Renal pelvis (tissue), 1 donor: ENCODE measurements at regions not wholly inside any gene's neighbourhood (a gene's known extent, or its start where the extent isn't known, plus 50 kb on each side); places are given as distances from the start of the nearest gene placed in this dataset.
A peak's percentile ranks its signal among the peaks of the same experiment; 100 is the strongest.

ENCODE experiments used
- DNase-seq: peaks from one replicate; pipeline ENCODE4 v3.0.0-alpha.2; 2013

DNA sequence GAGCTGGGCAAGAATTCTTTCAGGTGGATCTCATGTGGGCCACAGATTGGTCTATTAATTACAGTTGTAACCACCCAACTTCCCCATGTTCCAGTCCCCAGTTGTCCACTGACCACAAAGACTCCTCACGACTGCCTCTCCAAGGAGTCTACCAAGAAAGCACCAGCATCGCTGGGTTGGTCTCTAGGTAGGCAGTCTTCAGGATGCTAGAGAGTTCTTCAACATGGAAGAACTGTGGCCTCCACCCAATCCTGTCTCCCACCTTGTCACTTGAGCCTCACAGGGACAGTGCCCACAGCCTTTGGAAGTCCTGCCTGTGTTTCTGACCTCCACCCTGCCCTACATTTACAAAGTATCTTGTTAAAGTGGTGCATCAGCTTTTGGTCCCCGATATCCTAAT lies 184.7 kb upstream of the FN1 start:
- no peak for DNase-seq

DNA sequence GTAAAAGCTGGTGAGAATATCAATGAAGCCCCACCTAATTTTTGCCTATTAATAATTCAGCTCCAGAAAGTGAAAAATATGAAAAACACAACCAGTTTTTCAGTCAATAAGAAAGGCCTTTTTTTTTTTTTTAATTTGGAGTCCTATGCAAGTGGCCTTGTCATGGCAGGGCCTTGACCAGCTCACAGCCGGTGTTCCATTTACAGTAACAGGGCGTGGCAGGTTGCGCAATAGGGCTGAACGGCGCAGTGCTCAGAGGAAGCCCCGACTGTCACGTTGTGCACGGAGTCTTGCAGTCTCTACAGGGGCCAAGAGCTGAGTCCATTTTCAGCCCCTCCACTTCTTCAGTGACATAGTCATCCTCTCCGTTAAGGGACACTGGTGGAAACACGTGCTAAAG lies 184.1 kb upstream of the FN1 start:
- no peak for DNase-seq

DNA sequence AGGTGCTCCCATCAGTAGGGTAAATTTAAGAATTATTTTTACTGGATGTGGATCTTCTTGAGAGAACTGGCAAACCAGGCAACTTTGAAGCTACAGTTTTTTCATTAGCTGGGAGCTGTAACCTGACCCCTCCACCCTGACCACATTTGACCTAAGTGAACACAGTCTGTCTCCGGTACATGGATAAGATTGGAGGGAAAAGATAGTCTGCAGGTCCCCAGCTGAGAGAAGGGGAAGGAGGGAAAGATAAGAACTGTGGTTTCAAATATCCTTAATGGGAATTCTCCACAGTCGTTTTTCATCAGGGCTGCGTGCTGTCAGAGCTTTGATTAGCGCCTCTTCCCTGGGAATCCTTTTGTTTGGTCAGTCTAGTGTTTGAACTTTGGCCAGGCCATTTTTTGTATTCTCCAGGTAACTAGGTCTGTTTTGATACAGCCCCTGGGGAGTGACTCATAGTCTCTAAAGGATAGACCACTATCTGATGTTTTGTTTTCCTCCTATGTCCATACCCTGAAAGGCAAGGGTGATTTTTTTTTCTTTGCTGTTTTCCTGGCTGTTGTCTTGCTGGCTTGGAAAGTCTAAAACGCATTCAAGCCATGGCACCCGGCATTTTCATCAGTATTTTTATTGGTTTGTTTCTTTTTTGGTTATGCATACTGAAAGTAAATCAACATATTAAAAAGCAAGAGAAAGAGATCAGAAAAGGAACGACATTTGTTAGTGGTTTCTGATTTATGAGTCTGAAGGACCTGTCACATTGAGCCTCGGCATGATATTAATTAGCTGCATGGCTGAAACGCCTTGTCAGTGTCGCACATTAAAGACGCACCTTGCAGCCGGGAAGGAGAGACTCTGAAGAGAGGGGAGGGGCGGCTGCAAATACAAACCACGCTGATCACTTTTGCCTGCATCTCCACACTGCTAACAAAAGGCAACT lies 183.4 kb upstream of the FN1 start:
- peak; percentile 78 for DNase-seq

- DNase-seq = no peak
Measured at GRCh38 chr2:215618145-215618544, 182.3 kb upstream of the FN1 start.

DNA sequence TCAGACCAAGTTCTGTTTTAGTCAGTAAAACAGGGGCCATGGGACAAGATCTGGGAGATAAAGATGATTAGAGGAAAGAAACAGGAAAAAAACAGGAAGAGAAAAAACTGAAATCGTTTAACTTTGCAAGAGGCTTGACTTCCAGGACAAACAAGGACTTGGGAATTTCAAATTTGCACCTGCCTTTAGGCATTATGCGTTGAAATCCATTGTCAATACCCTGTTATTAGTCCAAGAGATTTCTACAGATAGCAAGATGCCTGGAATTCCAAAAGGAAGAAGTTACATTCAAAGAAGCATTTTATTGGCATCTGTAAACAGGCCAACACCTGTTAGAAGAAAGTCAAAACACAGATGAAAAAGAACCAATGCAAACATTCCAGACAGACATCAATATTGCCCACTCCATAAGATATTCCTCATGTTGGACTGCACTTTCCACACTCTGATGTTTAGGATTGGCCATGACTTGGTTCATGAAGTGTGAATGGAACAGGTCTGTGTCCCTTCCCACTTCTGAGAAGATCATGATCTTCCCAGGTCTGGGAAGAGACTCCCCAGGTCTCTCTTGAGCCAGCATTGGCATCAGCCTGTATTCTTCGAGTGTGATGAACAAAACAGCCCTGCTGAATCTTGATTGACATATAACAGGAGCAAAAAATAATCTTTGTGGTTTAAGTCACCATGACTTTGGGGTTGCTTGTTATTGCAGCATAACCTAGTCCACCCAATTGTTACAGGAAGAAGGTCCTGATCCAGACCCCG lies 181.4 kb upstream of the FN1 start:
- no peak for DNase-seq

- no peak for DNase-seq
Measured at GRCh38 chr2:215615803-215616174, 179.9 kb upstream of the FN1 start.

DNA sequence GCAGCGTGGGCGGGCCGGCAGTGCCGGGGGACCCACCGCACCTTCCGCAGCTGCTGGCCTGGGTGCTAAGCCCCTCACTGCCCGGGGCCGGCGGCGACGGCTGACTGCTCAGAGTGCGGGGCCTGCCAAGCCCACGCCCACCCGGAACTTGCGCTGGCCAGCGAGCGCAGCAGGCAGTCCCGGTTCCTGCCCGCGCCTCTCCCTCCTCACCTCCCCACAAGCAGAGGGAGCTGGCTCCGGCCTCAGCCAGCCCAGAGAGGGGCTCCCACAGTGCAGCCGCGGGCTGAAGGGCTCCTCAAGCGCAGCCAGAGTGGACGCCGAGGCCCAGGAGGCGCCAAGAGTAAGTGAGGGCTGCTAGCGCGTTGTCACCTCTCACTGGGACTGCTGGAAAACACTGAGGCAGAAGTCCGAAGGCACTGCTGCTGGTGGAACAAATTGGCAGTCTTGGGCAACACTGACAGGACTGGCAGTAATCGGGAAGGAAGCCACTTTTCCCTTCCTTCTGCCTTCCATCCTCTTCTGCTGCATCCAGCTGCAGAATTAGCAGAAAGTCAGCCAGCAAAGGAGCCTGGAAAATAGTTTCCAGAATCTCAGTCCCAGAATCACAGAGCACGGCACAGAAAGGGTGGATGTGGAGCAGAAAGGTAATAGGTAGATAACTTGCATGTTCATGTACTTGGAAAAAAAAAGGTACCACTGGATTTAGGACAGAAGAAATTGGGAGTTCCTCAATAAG lies 179.4 kb upstream of the FN1 start:
- DNase-seq = no peak

DNA sequence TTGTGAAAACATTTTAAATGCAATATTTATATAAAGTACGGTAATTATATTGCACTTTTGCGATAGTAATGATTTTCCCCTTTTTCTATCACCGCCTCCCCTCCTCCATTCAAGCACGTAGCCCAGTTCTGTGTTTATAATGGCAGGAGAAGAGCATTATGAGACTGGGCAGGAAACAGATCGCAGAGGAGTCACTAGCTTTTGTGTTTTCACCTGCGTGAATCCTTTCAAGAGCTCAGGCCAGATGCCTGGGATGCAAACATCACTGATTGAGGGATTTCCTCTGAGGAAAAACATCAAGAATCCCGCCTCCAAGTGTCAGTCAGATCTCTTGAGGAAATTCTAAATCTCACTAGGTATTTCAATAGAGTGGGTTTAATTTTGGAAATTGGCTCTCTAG lies 178.4 kb upstream of the FN1 start:
- DNase-seq = no peak

DNA sequence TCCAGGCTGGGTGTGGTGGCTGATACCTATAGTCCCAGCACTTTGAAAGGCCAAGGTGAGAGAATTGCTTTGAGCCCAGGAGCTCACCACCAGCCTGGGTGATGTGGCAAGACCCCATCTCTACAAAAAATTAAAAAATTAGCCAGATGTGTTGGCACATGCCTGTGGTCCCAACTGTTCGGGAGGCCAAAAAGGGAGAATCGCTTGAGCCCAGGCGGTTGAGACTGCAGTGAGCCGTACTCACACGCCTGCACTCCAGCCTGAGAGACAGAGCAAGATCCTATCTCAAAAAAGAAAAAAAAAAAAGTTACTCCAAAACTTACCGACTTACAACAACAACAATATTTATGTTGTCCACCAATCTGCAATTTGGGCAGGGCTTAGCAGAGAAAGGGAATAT lies 178.0 kb upstream of the FN1 start:
- DNase-seq = no peak

DNA sequence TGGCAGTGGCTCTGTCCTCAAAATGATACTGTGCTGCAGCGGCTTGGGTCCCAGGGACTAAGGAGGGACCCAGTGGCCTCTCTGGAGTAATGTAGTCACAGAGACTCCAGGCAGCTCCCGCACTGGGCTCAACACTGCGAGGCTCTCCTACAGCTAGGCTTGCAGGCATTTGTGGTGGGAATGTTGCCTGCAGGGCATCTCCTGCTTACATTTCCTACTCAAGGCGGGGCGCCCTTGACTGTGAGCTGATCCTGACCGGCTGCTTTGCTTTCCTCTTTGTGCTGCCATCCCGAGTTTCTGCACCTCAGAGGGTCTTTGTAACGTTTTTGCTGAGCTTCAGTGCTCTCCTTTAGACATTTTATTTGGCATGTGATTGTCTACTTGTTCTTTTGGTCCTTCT lies 177.4 kb upstream of the FN1 start:
- DNase-seq = no peak

GRCh38 chr2:215612786-215613185 lies 176.9 kb upstream of the FN1 start:
- DNase-seq = no peak

GRCh38 chr2:215611609-215612386 lies 175.9 kb upstream of the FN1 start:
- DNase-seq = no peak

DNA sequence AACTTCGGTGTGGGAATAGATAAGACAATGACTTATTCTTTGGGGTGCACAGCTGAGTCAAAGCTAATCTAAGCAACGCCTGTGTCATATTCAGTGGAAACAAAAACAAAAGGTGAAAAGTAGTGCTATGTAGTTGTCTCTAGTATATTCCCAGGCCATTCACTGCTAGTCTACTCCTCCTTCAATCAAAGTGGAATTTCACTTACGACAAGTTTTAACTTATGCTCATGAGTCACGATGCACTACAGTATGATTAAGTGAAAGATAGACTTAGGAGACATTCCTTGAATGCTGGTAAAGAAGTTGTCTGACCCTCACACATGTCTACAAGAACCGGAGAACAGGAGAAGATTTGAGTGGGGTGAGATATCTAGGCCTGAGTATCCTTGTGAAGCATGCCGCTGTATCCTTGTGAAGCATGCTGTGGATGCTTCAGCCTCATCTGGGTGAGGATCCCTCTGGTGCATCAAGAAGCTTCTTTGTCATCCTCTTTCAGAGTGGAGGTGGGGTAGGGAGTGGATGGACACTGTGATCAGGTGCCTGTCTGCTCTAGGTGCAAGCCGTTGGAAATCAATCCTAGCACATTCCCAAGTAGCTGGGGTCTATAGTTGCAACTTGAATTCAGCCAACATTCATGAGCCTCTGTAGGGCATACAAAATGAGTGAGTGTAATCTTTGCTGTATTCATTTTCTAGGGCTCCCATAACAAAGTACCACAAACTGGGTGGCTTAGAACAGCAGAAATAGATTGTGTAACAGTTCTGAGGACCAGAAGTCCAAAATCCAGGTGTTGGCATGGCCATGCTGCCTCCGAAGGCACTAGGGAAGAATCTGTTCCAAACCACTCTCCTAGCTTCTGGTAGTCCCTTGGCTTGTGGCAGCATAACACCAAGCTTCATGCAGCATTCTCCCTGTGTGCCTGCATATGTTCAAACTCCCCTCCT lies 173.5 kb upstream of the FN1 start:
- no peak for DNase-seq

DNA sequence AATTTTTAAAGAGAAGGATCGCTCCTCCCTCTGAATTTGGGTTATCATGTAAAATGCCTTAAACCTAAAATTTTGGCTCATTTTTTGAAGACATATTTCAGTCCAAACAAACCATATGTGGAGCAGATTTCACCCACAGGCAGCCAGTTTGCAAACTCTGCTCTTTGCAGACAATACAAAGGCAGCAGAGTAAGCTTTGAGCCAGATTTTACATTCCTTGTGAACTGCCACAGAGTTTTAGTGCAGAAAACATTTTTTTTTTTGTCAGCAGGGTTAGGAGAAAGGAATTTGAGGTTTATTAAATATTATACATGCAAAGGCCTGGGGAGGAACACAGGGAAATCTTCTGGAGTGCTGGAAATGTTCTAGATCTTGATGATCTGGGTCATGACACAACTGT lies 171.9 kb upstream of the FN1 start:
- no peak for DNase-seq

- DNase-seq = no peak
Measured at GRCh38 chr2:215606219-215606618, 170.4 kb upstream of the FN1 start.

DNA sequence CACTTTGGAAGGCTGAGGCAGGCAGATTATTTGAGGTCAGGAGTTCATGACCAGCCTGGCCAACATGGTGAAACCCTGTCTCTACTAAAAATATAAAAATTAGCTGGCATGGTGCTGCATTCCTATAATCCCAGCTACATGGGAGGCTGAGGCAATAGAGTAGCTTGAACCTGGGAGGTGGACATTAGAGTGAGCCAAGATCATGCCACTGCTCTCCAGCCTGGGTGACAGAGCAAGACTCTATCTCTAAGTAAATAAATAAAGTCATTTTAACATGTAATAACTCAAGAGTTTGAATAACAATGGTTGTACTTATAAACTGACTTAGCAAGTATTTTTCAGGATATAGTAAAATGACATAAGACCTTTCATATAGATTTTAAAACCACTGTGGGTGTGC lies 169.3 kb upstream of the FN1 start:
- DNase-seq = no peak

DNA sequence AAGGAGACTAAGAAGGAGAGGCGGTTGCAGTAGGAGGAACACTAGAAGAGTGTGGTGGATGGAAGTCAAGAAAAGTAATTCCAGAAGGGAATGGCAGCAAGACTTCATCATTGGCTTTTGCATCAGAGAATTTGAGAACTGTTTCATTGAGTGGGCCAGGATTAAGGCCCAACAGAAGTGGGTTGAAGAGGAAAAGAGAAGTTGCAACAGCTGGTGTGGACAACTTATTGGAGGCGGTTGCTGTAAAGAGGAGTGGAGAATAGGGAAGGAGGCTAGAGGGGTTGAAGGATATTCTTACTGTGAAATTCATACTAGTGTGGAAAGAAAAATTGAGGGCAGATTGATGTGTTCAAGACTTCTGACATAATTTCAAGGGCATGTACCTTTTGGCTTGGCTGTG lies 168.7 kb upstream of the FN1 start:
- DNase-seq = no peak

DNA sequence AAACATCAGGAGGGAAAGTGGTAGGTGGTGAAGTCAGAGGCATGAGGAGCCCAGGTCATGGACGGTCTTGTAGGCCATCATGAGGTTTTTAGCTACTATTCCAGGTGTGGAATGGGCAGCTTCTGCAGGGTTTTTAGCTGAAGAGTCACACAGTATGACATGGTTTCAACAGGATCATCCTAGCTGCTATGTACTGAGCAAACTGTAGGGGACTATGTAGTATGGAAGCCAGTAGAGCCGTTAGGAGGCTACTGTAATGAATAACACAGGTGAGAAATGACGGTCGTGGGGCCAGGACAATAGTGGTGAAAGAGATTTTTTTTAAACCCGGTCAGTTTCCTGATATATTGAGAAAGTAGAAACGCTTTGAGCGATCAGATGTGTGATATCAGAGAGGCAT lies 167.6 kb upstream of the FN1 start:
- no peak for DNase-seq

DNA sequence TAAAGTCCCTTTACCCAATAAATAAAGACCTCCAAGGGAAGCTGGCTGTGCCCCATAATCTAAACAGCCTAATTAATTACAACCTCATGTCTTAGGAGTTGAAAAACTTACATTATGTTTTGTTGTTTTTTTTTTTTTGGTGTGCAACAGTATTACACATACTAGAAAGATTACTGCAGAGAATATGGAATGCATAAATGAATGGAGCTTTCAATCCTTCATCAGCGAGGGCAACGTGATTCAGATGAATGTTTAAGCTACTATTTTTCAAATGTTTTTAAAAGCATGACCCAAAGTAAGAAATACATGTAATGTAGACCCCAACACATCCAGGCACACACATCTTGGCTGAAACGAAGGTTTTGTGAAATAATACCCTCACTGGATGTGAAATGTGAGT lies 167.1 kb upstream of the FN1 start:
- no peak for DNase-seq

GRCh38 chr2:215601990-215602721 lies 166.3 kb upstream of the FN1 start:
- DNase-seq = no peak
